ENCODE measurements at regions not wholly inside any gene's neighbourhood (a gene's known extent, or its start where the extent isn't known, plus 50 kb on each side); places are given as distances from the start of the nearest gene placed in this dataset.
"Not testable (repeated sequence)": the region's sequence is repeated elsewhere in the genome, so short reads cannot be mapped to it uniquely, and the experiment has no call there.

DNA sequence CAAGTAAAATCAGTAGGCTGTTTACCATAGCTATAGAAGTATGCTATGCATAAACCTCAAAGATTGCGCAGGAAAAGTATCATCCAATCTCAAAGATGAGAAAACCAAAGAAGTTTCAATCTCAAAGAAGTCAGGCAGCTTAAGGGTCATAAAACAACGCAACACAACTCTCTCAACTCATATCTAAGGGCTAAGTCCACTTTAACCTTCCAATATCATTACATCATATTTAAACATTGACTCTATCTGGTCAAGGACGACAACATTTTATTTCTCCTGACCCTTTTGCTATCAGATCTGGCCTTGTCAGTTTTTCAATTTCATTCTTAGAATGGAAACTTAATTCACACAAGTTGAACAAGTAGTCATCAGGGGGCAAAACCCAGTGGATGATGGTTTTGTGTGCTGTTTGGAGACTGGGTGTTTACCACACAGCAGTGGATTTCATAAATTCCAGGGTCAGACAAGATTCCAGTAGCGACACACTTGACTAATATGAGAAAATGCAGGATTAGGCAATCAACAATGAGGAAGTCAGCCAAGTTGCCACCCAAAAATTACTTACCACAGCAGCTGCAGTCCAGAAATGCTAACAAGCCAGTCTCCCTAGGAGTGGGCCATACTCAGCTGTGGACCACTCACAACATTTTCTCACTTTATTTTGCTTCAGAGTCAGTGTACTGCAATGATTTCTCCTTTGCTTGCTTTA lies 108.7 kb upstream of the NBPF26 start:
- not testable (repeated sequence) for H3K9me3 ChIP-seq (ENCODE audit: control insufficient read depth, insufficient read depth, low read length); H3K4me3 ChIP-seq (ENCODE audit: low read length); H3K27ac ChIP-seq (ENCODE audit: low read length); DNase-seq (ENCODE audit: low read depth, low spot score); H3K4me1 ChIP-seq (ENCODE audit: control insufficient read depth, insufficient read depth, low read length); H3K27me3 ChIP-seq (ENCODE audit: control insufficient read depth, insufficient read depth, low read length); H3K36me3 ChIP-seq (ENCODE audit: control insufficient read depth, insufficient read depth, low read length)
- no CpG with 5 or more reads among the region's 4 CpGs for WGBS (ENCODE audit: insufficient coverage, insufficient read length)

- DNase-seq (ENCODE audit: low read depth, low spot score); H3K4me1 ChIP-seq (ENCODE audit: control insufficient read depth, insufficient read depth, low read length); H3K27ac ChIP-seq (ENCODE audit: low read length); H3K9me3 ChIP-seq (ENCODE audit: control insufficient read depth, insufficient read depth, low read length); H3K4me3 ChIP-seq (ENCODE audit: low read length); H3K27me3 ChIP-seq (ENCODE audit: control insufficient read depth, insufficient read depth, low read length); H3K36me3 ChIP-seq (ENCODE audit: control insufficient read depth, insufficient read depth, low read length): not testable (repeated sequence)
- WGBS (ENCODE audit: insufficient coverage, insufficient read length) = no CpG with 5 or more reads among the region's 3 CpGs
These were observed 106.3 kb upstream of the NBPF26 start for GRCh38 chr1:120617493-120617892.

- no CpG with 5 or more reads among the region's 25 CpGs for WGBS (ENCODE audit: insufficient coverage, insufficient read length)
- not testable (repeated sequence) for H3K27me3 ChIP-seq (ENCODE audit: control insufficient read depth, insufficient read depth, low read length); H3K4me3 ChIP-seq (ENCODE audit: low read length); H3K4me1 ChIP-seq (ENCODE audit: control insufficient read depth, insufficient read depth, low read length); H3K27ac ChIP-seq (ENCODE audit: low read length); DNase-seq (ENCODE audit: low read depth, low spot score); H3K9me3 ChIP-seq (ENCODE audit: control insufficient read depth, insufficient read depth, low read length); H3K36me3 ChIP-seq (ENCODE audit: control insufficient read depth, insufficient read depth, low read length)
These were observed 103.7 kb upstream of the NBPF26 start for GRCh38 chr1:120619867-120620692.

- H3K4me1 ChIP-seq (ENCODE audit: control insufficient read depth, insufficient read depth, low read length); DNase-seq (ENCODE audit: low read depth, low spot score); H3K9me3 ChIP-seq (ENCODE audit: control insufficient read depth, insufficient read depth, low read length); H3K4me3 ChIP-seq (ENCODE audit: low read length); H3K27me3 ChIP-seq (ENCODE audit: control insufficient read depth, insufficient read depth, low read length); H3K36me3 ChIP-seq (ENCODE audit: control insufficient read depth, insufficient read depth, low read length); H3K27ac ChIP-seq (ENCODE audit: low read length): not testable (repeated sequence)
- WGBS (ENCODE audit: insufficient coverage, insufficient read length) = no CpG with 5 or more reads among the region's 5 CpGs
These were observed 103.1 kb upstream of the NBPF26 start for GRCh38 chr1:120620693-120620969.

DNA sequence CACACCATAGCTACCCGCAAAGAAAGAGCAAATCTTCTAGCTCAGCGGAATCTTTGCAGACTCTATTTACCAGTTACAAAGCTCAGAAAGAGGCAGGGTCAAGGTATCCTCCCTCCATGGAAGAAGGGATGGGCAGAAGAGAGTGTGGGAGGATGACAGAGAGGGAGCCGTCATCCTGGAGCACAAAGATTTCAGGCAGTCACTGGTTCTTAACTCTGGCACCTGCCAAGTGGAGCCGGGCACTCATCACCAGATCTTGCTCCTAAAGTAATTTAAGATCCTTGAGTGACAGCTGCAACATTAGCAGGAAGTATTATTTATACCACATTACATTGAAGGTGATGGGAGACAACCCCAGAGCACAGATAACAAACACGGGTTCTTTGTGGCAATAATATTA lies 102.5 kb upstream of the NBPF26 start:
- DNase-seq (ENCODE audit: low read depth, low spot score); H3K27me3 ChIP-seq (ENCODE audit: control insufficient read depth, insufficient read depth, low read length); H3K9me3 ChIP-seq (ENCODE audit: control insufficient read depth, insufficient read depth, low read length); H3K4me3 ChIP-seq (ENCODE audit: low read length); H3K36me3 ChIP-seq (ENCODE audit: control insufficient read depth, insufficient read depth, low read length); H3K4me1 ChIP-seq (ENCODE audit: control insufficient read depth, insufficient read depth, low read length); H3K27ac ChIP-seq (ENCODE audit: low read length): not testable (repeated sequence)
- WGBS (ENCODE audit: insufficient coverage, insufficient read length) = no CpG with 5 or more reads among the region's 5 CpGs

DNA sequence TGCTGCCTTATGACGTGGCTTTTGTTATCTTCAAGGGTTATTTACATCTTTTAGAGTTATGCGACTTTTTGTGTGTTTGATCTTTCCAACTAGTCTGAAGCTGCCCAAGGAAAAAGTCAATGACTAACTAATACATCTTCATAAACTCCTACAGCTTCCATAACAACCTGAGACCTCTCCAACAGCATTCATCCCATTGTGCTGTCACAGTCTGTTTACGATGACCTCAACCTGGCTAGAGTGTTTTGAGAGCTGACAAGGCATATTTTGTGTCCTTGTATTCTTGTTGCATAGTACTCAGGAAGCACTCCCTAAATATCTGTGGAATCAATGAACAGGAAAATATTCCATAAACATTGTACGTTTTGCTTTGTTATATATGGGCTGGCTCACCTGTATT lies 100.2 kb upstream of the NBPF26 start:
- DNase-seq (ENCODE audit: low read depth, low spot score); H3K27me3 ChIP-seq (ENCODE audit: control insufficient read depth, insufficient read depth, low read length); H3K9me3 ChIP-seq (ENCODE audit: control insufficient read depth, insufficient read depth, low read length); H3K4me3 ChIP-seq (ENCODE audit: low read length); H3K27ac ChIP-seq (ENCODE audit: low read length); H3K36me3 ChIP-seq (ENCODE audit: control insufficient read depth, insufficient read depth, low read length); H3K4me1 ChIP-seq (ENCODE audit: control insufficient read depth, insufficient read depth, low read length): not testable (repeated sequence)
- WGBS (ENCODE audit: insufficient coverage, insufficient read length) = no CpG with 5 or more reads among the region's 4 CpGs

GRCh38 chr1:120624565-120625064 lies 99.1 kb upstream of the NBPF26 start:
- H3K9me3 ChIP-seq (ENCODE audit: control insufficient read depth, insufficient read depth, low read length); H3K4me3 ChIP-seq (ENCODE audit: low read length); H3K27me3 ChIP-seq (ENCODE audit: control insufficient read depth, insufficient read depth, low read length); H3K36me3 ChIP-seq (ENCODE audit: control insufficient read depth, insufficient read depth, low read length); H3K4me1 ChIP-seq (ENCODE audit: control insufficient read depth, insufficient read depth, low read length); DNase-seq (ENCODE audit: low read depth, low spot score); H3K27ac ChIP-seq (ENCODE audit: low read length): not testable (repeated sequence)
- WGBS (ENCODE audit: insufficient coverage, insufficient read length) = no CpG with 5 or more reads among the region's 5 CpGs

- not testable (repeated sequence) for H3K4me1 ChIP-seq (ENCODE audit: control insufficient read depth, insufficient read depth, low read length); H3K4me3 ChIP-seq (ENCODE audit: low read length); H3K36me3 ChIP-seq (ENCODE audit: control insufficient read depth, insufficient read depth, low read length); DNase-seq (ENCODE audit: low read depth, low spot score); H3K27ac ChIP-seq (ENCODE audit: low read length); H3K27me3 ChIP-seq (ENCODE audit: control insufficient read depth, insufficient read depth, low read length); H3K9me3 ChIP-seq (ENCODE audit: control insufficient read depth, insufficient read depth, low read length)
- no CpG with 5 or more reads among the region's 1 CpG for WGBS (ENCODE audit: insufficient coverage, insufficient read length)
These were observed 93.8 kb upstream of the NBPF26 start for GRCh38 chr1:120629832-120630455.

DNA sequence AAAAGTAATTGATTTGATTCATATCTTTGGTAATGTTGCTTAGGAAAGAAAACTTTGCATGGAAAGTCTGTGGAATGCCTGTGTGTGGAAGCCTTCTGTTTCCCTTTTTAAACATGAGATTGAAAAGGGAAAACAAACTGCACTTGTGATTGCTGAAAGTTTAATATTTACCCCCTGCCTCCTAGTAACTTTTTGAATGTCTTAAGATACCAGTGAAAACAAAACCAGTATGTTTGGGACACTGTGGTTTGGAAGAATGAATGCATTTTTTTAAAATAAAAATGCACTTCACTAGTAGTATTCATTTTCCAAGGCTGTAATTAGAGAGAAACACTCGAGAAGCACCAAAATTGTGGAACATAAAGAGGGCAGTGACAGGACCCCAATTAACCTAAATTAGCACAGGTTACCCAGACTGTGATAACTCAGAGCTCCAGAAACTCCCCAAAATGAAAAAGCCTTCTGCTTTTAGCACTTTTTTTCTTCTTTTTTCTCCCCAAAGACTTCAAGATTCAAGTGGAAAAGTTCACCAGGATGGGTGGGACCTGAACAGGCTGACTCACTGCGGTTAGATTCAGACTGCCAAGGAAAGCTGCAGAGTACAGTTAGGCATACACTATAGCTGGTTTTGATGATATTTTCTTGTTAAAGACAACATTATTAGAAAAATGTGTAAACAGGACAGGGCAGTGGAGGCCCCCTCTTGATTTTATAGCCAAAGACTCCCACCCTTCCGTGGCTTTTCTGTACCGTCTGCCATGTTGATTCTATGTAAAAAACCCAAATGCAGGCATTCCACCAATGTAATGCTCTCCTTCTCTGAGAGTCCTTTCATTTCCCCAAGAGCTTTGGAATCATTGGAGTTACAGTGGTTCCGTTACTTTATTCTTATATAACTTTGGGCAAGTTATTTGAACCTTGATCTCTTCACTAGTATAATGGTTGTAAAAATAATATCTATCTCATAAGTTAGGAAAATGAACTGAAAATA lies 88.6 kb upstream of the NBPF26 start:
- not testable (repeated sequence) for H3K4me1 ChIP-seq (ENCODE audit: control insufficient read depth, insufficient read depth, low read length); H3K9me3 ChIP-seq (ENCODE audit: control insufficient read depth, insufficient read depth, low read length); H3K4me3 ChIP-seq (ENCODE audit: low read length); H3K27ac ChIP-seq (ENCODE audit: low read length); H3K36me3 ChIP-seq (ENCODE audit: control insufficient read depth, insufficient read depth, low read length); DNase-seq (ENCODE audit: low read depth, low spot score); H3K27me3 ChIP-seq (ENCODE audit: control insufficient read depth, insufficient read depth, low read length)
- no CpG with 5 or more reads among the region's 5 CpGs for WGBS (ENCODE audit: insufficient coverage, insufficient read length)
